ENCODE measurements at regions not wholly inside any gene's neighbourhood (a gene's known extent, or its start where the extent isn't known, plus 50 kb on each side); places are given as distances from the start of the nearest gene placed in this dataset.

- DNase-seq (ENCODE audit: low read depth in 3 of 3, low spot score in 1 of 3): no peak
Measured at GRCh38 chr3:40593351-40593750, 68.6 kb downstream of the ZNF621 start.

GRCh38 chr3:40597441-40597840 lies 72.7 kb downstream of the ZNF621 start:
- DNase-seq (ENCODE audit: low read depth in 3 of 3, low spot score in 1 of 3): no peak

- no peak for DNase-seq (ENCODE audit: low read depth in 3 of 3, low spot score in 1 of 3)
Measured at GRCh38 chr3:40598338-40598737, 73.6 kb downstream of the ZNF621 start.

DNA sequence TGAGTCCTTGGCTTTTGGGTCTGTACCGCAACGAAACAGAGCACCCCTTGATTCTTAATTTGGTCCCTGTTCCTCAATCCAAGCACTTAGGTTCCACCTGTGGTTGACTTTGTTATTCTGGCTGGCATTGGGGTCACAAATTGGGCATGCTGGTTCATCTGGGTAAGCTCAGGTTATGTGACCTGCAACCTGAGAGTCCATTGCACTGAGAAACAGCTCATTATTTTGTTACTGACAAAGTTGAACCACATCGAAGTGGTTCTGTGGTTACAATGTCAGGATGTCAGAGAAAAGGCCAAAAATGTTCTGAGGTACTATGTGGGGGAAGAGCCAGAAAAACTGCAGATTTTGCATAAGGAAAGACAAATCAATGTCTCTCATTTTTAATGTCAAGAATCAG lies 74.2 kb downstream of the ZNF621 start:
- no peak for DNase-seq (ENCODE audit: low read depth in 3 of 3, low spot score in 1 of 3)

- no peak for DNase-seq (ENCODE audit: low read depth in 3 of 3, low spot score in 1 of 3)
Measured at GRCh38 chr3:40602778-40603385, 78.1 kb downstream of the ZNF621 start.

DNA sequence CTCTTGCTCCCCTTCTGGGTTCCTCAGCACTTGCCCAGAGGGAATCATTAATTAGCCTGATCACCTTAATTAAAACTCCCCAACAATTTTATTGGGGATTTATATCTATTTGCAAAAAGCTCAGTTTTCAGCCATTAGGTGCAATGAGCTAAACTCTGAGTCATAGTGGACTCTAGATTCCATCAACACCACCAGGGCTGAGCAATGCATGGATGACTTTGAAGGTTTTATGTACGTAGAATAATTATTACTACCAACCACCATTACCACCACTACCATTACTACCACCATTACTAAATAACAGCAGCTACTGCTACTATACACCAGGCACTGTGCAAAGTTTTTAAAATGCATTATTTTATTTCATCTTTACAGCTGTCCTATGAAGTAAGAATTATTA lies 81.2 kb downstream of the ZNF621 start:
- DNase-seq (ENCODE audit: low read depth in 3 of 3, low spot score in 1 of 3): no peak

DNA sequence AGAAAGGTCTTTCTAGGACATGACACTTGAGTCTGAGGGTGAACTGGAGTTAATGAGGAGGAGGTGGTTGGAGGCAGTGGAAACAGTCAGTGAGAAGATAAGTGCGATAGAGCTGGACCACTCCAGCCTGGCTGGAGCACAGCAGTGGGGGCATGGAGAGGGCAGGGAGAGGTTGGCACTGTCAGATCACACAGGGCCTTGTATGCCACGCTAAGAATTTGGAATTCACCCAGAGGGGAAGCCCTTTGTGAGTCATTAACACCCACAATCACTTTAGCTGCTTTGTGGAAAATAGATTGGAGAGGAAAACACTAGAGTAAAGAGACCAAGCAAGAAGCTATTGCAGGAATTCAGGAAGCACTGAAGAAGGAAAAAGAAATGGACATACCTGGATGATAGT lies 83.3 kb downstream of the ZNF621 start:
- DNase-seq (ENCODE audit: low read depth in 3 of 3, low spot score in 1 of 3): no peak

GRCh38 chr3:40613306-40613705 lies 88.5 kb downstream of the ZNF621 start:
- no peak for DNase-seq (ENCODE audit: low read depth in 3 of 3, low spot score in 1 of 3)

GRCh38 chr3:40615110-40615915 lies 90.6 kb downstream of the ZNF621 start:
- DNase-seq (ENCODE audit: low read depth in 3 of 3, low spot score in 1 of 3): no peak

DNA sequence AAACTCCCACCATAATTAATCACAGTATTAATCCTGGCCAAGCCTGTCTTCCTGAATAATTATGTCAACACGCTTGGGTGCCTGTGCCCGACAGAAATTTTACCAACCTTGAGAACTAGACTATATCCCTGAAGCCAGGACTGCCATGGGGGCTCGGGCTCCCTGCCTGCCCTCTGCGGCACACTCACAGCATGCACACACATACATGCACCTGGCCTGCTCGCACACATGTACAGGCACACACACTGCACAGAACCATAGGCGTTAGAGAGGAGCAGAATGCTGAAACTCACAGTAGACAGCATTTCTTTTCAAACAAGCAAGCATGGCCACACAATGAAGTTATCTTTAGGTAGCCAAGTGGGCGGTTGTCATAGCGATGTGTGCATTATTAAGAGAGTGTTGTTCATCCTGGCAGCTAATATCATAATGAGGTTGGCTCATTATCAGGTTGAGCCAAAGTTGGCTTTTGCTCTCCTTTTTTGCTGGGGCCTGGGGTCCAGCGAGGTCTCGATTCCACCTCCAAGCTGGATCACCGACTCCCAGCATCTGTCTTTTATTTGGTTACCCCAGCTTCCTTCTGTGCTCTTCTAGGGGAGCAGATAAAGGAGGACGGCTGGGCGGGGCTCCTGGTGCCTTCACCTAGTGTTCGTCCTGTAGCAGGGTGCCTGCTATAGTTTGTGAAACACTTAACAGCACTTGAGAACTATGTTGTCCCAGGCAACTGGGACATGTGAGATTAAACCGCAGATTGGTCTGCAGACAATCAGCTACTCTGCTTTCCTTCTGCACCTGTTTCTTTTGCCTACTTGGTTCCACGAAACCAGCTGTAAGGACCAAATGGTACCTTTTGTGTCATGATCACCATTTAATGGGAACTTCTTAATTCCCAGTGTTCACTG lies 91.4 kb downstream of the ZNF621 start:
- DNase-seq (ENCODE audit: low read depth in 3 of 3, low spot score in 1 of 3): no peak

GRCh38 chr3:40617084-40617483 lies 92.3 kb downstream of the ZNF621 start:
- no peak for DNase-seq (ENCODE audit: low read depth in 3 of 3, low spot score in 1 of 3)

DNA sequence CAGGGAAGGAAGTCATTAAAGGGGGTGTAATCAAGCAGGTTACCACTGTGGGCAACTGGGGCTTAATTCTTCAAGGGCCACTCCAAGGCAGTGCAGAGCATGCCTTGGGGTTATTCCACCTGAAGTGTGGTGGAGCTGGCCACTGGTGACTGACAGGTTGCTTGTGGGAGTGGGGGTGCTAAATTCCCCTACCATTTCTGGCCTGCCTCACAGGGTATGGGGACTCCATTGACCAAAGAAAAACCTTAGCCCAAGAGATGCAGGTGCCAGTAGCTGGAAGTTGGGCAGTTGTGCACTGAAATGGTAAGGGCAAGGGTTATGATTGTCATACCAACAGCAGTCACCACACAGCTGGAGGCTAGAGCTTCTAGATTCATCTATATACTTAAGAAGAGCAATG lies 93.4 kb downstream of the ZNF621 start:
- no peak for DNase-seq (ENCODE audit: low read depth in 3 of 3, low spot score in 1 of 3)

DNA sequence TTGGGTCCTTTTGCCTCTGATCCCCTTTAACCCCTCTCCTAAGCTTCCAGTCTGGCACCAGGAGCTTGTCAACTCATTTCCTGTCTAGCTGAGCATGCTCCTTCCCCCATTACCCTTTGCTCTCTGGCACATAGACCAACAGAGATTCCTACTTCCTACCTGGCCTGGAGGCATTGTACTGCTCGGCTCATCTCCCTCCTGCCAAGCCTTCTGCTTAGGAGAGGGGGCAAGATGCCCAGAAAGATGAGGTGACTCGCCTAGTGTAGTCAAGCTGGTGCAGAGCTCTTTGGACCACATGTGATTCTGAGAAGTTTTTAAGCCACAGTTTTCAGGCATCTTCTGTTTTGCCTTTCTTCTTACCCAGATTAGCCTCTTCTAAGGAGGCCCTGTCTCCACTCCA lies 95.4 kb downstream of the ZNF621 start:
- DNase-seq (ENCODE audit: low read depth in 3 of 3, low spot score in 1 of 3): no peak

DNA sequence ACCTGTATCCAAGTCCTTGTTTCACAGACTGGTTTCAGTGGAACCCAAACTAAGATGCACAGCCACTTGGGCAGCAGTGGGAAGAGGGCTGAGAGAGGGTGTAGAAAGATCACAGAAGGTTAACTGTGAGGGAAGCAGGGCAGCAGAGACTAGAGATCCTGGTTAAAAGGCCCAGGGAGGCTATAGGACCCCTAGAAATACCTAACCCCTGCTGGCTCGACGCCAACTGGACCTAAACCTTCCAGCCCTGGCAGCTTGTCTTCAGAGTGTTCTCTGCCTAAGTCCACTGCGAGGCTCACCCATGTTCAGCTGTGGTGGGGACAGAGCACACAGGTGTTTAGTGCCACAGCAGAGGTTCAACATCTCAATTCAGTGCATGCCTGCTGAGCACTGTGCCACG lies 96.5 kb downstream of the ZNF621 start:
- no peak for DNase-seq (ENCODE audit: low read depth in 3 of 3, low spot score in 1 of 3)

DNA sequence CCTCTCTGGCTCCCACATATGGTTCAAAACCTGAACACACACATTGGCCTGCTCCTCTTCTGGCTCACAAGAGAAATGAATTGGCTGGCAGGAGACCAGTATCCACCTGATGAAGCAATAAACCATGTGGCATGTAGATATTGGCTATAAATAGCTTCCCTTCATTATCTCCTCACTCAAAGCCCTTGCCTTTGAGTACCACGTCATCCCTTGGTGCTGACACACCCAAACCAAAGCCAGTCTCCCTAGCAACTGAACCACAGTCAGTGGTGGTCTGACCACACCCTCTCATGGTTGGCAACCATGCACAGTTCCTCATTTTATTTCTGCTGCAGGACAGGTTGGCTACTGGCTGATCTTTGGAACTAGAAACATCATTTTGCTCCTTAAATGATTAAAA lies 98.8 kb downstream of the ZNF621 start:
- DNase-seq (ENCODE audit: low read depth in 3 of 3, low spot score in 1 of 3): no peak

DNA sequence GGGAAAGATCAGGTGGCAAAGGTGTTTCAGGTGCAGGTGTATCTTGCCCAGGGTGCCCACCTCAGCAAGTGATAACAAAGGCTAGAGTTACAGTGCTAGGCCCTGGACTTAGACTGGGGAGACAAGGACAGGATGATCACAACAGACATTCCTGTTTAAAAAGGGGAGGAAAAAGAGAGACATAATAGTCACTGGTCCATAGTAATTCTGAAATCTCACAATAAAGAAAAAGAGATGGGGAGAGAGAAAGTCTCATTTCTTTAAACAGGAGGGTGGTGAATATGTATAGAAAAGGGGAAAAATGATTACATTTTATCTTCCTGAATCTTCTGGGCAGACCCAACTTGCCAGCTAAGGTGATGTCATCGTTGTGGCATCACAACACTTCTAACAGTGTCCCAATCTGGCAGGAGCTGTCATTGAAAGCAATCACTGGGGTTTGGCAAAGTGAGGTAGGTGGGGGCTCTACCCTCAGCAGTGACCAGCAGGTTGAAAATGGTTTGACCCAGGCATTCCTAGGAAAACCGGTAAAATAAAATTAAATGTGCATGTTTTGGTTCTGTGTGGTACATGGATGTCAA lies 99.5 kb downstream of the ZNF621 start:
- DNase-seq (ENCODE audit: low read depth in 3 of 3, low spot score in 1 of 3): no peak

DNA sequence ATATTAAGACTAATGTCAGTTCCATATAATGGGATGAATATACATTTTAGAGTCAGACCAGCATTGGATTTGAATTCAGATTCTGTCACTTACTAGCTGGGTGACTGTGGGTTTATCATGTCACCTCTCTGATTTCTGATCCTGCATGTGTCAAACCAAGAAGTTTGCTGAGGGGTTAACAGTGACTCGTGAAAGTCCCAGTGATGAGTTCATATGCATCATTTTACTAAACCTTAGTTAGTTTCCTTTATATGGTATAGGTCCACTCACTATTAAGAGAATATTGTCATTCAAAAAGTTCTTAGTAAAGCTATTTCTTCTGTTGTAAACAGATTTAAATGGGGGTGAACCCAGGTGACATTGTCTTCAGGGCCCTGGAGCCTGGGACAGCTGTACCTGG lies 102.3 kb downstream of the ZNF621 start:
- DNase-seq (ENCODE audit: low read depth in 3 of 3, low spot score in 1 of 3): no peak

DNA sequence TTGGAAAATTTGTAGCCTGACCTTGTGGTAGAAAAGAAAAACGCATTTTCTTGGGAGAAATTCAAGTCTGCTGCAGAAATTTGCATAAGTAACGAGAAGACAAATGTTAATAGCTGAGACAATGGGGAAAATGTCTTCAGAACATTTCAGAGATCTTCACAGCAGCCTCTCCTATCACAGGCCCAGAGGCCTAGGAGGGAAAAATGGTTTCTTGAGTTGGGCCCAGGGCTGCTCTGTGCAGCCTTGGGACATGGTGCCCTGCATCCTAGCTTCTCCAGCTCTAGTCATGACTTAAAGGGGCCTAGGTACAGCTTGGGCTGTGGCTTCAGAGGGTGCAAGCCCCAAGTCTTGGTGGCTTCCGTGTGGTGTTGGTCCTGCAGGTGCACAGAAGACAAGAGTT lies 104.2 kb downstream of the ZNF621 start:
- DNase-seq (ENCODE audit: low read depth in 3 of 3, low spot score in 1 of 3): no peak

GRCh38 chr3:40631341-40631995 lies 106.7 kb downstream of the ZNF621 start:
- no peak for DNase-seq (ENCODE audit: low read depth in 3 of 3, low spot score in 1 of 3)

- no peak for DNase-seq (ENCODE audit: low read depth in 3 of 3, low spot score in 1 of 3)
Measured at GRCh38 chr3:40637906-40638305, 113.1 kb downstream of the ZNF621 start.

DNA sequence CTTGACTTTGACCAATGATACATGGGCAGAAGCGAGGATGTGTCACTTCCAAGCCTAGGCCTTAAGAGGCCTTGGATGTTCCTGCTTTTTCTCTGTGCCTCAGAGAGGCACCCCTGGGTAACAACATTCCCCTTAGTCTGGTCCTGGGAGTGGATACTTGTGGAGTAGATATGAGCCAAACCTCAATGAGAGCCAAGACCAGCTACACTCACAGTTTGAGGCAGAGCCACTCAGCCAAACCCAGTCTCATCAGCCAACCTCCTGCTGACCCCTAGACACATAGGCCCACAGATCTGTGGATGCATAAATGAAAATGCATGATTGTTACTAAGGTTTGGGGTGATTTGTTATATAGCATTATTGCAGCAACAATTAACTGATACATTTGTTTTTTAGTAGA lies 114.2 kb downstream of the ZNF621 start:
- no peak for DNase-seq (ENCODE audit: low read depth in 3 of 3, low spot score in 1 of 3)
